ENCODE measurements at regions not wholly inside any gene's neighbourhood (a gene's known extent, or its start where the extent isn't known, plus 50 kb on each side); places are given as distances from the start of the nearest gene placed in this dataset.
"Not testable (repeated sequence)": the region's sequence is repeated elsewhere in the genome, so short reads cannot be mapped to it uniquely, and the experiment has no call there.

- H2BK120ac ChIP-seq (ENCODE audit: low read depth, low read length); H2BK15ac ChIP-seq (ENCODE audit: low read depth, low read length); DNase-seq; H3K79me1 ChIP-seq (ENCODE audit: low read depth in 1 of 2, low read length in 2 of 2); CTCF ChIA-PET; H3K14ac ChIP-seq (replicated peaks; ENCODE audit: low read depth, low read length); H2BK20ac ChIP-seq (ENCODE audit: low read depth, low read length); intact Hi-C loops (cut with micrococcal nuclease); H2AFZ ChIP-seq (replicated peaks; ENCODE audit: low read length, poor library complexity); H3K4me1 ChIP-seq (ENCODE audit: control insufficient read depth, insufficient read depth, low read length); H3K4me3 ChIP-seq (ENCODE audit: insufficient read depth, low read depth, low read length); dilution Hi-C loops (cut with HindIII; ENCODE audit: low sequenced_read_pairs, unreplicated experiment); H3K9me3 ChIP-seq (ENCODE audit: control insufficient read depth, insufficient read depth, low read length); H3K27me3 ChIP-seq (ENCODE audit: control insufficient read depth, insufficient read depth, low read length); H2AK9ac ChIP-seq (replicated peaks; ENCODE audit: low read depth, low read length, poor library complexity); H4K20me1 ChIP-seq (ENCODE audit: insufficient read depth, low read length); H3K9me1 ChIP-seq (ENCODE audit: insufficient read depth, low read length); H4K8ac ChIP-seq (ENCODE audit: low read depth in 2 of 2, low read length in 2 of 2); H3K56ac ChIP-seq (ENCODE audit: extremely low read depth, insufficient read depth, low read length); BruUV-seq (replicated peaks); H2BK5ac ChIP-seq (ENCODE audit: low read depth, low read length, poor library complexity, severe bottlenecking); H4K91ac ChIP-seq (ENCODE audit: insufficient read depth, low read depth, low read length); H4K5ac ChIP-seq (ENCODE audit: low read depth, low read length); H3K4me2 ChIP-seq (ENCODE audit: low read depth, low read length); H3K18ac ChIP-seq (ENCODE audit: low read depth, low read length); POLR2A ChIA-PET (ENCODE audit: unreplicated experiment); H3K9ac ChIP-seq (ENCODE audit: low read depth, low read length); H3K23ac ChIP-seq (ENCODE audit: low read depth, low read length); H3K27ac ChIP-seq (ENCODE audit: insufficient read depth, low read length); H2AK5ac ChIP-seq (ENCODE audit: low read depth, low read length); in situ Hi-C loops (cut with MboI; ENCODE audit: low sequenced_read_pairs); H3K36me3 ChIP-seq (ENCODE audit: control insufficient read depth, insufficient read depth, low read length); H3K4ac ChIP-seq (ENCODE audit: low read depth, low read length): not testable (repeated sequence)
- peak; percentile 70 for ATAC-seq (ENCODE audit: low read depth)
- WGBS, 2 experiments (ENCODE audit: extremely low coverage in 2 of 2, insufficient read length in 1 of 2): no CpG with 5 or more reads among the region's 19 CpGs
Measured at GRCh38 chr21:5108048-5108775, 5413.2 kb upstream of the TPTE start.

- H4K91ac ChIP-seq (ENCODE audit: insufficient read depth, low read depth, low read length); H3K14ac ChIP-seq (replicated peaks; ENCODE audit: low read depth, low read length); H3K4me3 ChIP-seq (ENCODE audit: insufficient read depth, low read depth, low read length); H2AK5ac ChIP-seq (ENCODE audit: low read depth, low read length); H2AFZ ChIP-seq (replicated peaks; ENCODE audit: low read length, poor library complexity); H4K5ac ChIP-seq (ENCODE audit: low read depth, low read length); H3K9ac ChIP-seq (ENCODE audit: low read depth, low read length); H3K4ac ChIP-seq (ENCODE audit: low read depth, low read length); DNase-seq; H4K20me1 ChIP-seq (ENCODE audit: insufficient read depth, low read length); CTCF ChIA-PET; H4K8ac ChIP-seq (ENCODE audit: low read depth in 2 of 2, low read length in 2 of 2); H2BK15ac ChIP-seq (ENCODE audit: low read depth, low read length); H3K27ac ChIP-seq (ENCODE audit: insufficient read depth, low read length); H3K27me3 ChIP-seq (ENCODE audit: control insufficient read depth, insufficient read depth, low read length); H3K18ac ChIP-seq (ENCODE audit: low read depth, low read length); H3K56ac ChIP-seq (ENCODE audit: extremely low read depth, insufficient read depth, low read length); H3K9me1 ChIP-seq (ENCODE audit: insufficient read depth, low read length); BruUV-seq (replicated peaks); ATAC-seq (ENCODE audit: low read depth); H2BK20ac ChIP-seq (ENCODE audit: low read depth, low read length); H3K9me3 ChIP-seq (ENCODE audit: control insufficient read depth, insufficient read depth, low read length); H2AK9ac ChIP-seq (replicated peaks; ENCODE audit: low read depth, low read length, poor library complexity); dilution Hi-C loops (cut with HindIII; ENCODE audit: low sequenced_read_pairs, unreplicated experiment); H3K4me2 ChIP-seq (ENCODE audit: low read depth, low read length); H3K4me1 ChIP-seq (ENCODE audit: control insufficient read depth, insufficient read depth, low read length); H3K79me1 ChIP-seq (ENCODE audit: low read depth in 1 of 2, low read length in 2 of 2); H2BK5ac ChIP-seq (ENCODE audit: low read depth, low read length, poor library complexity, severe bottlenecking); intact Hi-C loops (cut with micrococcal nuclease); POLR2A ChIA-PET (ENCODE audit: unreplicated experiment); H3K36me3 ChIP-seq (ENCODE audit: control insufficient read depth, insufficient read depth, low read length); in situ Hi-C loops (cut with MboI; ENCODE audit: low sequenced_read_pairs); H3K23ac ChIP-seq (ENCODE audit: low read depth, low read length); H2BK120ac ChIP-seq (ENCODE audit: low read depth, low read length): not testable (repeated sequence)
- WGBS, 2 experiments (ENCODE audit: extremely low coverage in 2 of 2, insufficient read length in 1 of 2): no CpG with 5 or more reads among the region's 10 CpGs
Measured at GRCh38 chr21:5111197-5111596, 5410.2 kb upstream of the TPTE start.

Data from IMR-90 (cell line).